CD4-positive, CD25-positive, alpha-beta regulatory T cell (primary cell): ENCODE measurements at regions not wholly inside any gene's neighbourhood (a gene's known extent, or its start where the extent isn't known, plus 50 kb on each side); places are given as distances from the start of the nearest gene placed in this dataset.
"Not testable (repeated sequence)": the region's sequence is repeated elsewhere in the genome, so short reads cannot be mapped to it uniquely, and the experiment has no call there.

Experiments used
- ATAC-seq, 2 donors: fragments of 150-1000 bp; cut with Tn5 transposase; one replicate each; pipeline ENCODE4 v1.10.0; 2021; ENCODE audit warnings: low read depth in 2 of 2, moderate number of reproducible peaks in 2 of 2, moderate library complexity in 1 of 2
- DNase-seq, 3 donors: peaks; one replicate each; pipeline versions ENCODE4 v3.0.0 to v3.0.0-alpha.2; 2012 to 2022; ENCODE audit warnings: mixed read lengths in 1 of 3
- H3K27ac ChIP-seq: one replicate; pipeline ENCODE4 v1.7.0; 2013; ENCODE audit warnings: mild to moderate bottlenecking, low read length; ENCODE audit not compliant: insufficient read depth, poor library complexity, severe bottlenecking
- H3K27me3 ChIP-seq: one replicate; pipeline ENCODE4 v1.7.0; 2013; ENCODE audit warnings: low read length; ENCODE audit not compliant: control insufficient read depth, insufficient read depth
- H3K36me3 ChIP-seq: one replicate; pipeline ENCODE4 v1.7.0; 2013; ENCODE audit warnings: mild to moderate bottlenecking, low read length, moderate library complexity; ENCODE audit not compliant: control insufficient read depth, insufficient read depth
- H3K4me1 ChIP-seq: 2 replicates; pipeline ENCODE4 v1.7.0; 2013; ENCODE audit warnings: mild to moderate bottlenecking, low read length; ENCODE audit not compliant: insufficient read depth, control insufficient read depth, poor library complexity, severe bottlenecking
- H3K4me3 ChIP-seq: one replicate; pipeline ENCODE4 v1.7.0; 2013; ENCODE audit warnings: low read depth, mild to moderate bottlenecking, low read length, moderate library complexity
- H3K9me3 ChIP-seq, 2 experiments: 1 replicate in 1 of 2; 2 replicates in 1 of 2; pipeline ENCODE4 v1.7.0; 2013; ENCODE audit warnings: low read length in 2 of 2, mild to moderate bottlenecking in 1 of 2, moderate library complexity in 1 of 2; ENCODE audit not compliant: control insufficient read depth in 2 of 2
- H3K27ac Mint-ChIP-seq, 3 donors: one replicate each; pipeline ENCODE4 v1.8.0; 2020 to 2022; ENCODE audit warnings: mild to moderate bottlenecking in 3 of 3, mixed read lengths in 3 of 3, moderate library complexity in 2 of 3
- H3K27me3 Mint-ChIP-seq: one replicate; pipeline ENCODE4 v1.8.0; 2022; ENCODE audit warnings: mild to moderate bottlenecking, mixed read lengths
- H3K36me3 Mint-ChIP-seq: one replicate; pipeline ENCODE4 v1.8.0; 2020; ENCODE audit warnings: mixed read lengths
- H3K4me1 Mint-ChIP-seq, 4 donors: one replicate each; pipeline ENCODE4 v1.8.0; 2020 to 2022; ENCODE audit warnings: mixed read lengths in 4 of 4, mild to moderate bottlenecking in 1 of 4
- H3K4me3 Mint-ChIP-seq, 4 donors: one replicate each; pipeline ENCODE4 v1.8.0; 2020 to 2022; ENCODE audit warnings: mild to moderate bottlenecking in 4 of 4, mixed read lengths in 4 of 4, moderate library complexity in 3 of 4
- H3K9me3 Mint-ChIP-seq, 7 donors: one replicate each; pipeline ENCODE4 v1.8.0; 2020 to 2022; ENCODE audit warnings: mixed read lengths in 7 of 7, mild to moderate bottlenecking in 3 of 7, moderate library complexity in 2 of 7

- Mint-ChIP-seq H3K4me1 (no peaks in the 10 kb centered on the region), H3K27ac (no peak overlapping the region), H3K4me3 (no peak overlapping the region), H3K27me3 (no peaks in the 10 kb centered on the region), H3K36me3 (no peaks in the 10 kb centered on the region), H3K9me3 (peaks cover 0 to 36% (median 8%) of the 10 kb centered on the region in 7 donors)
- Histone ChIP-seq H3K9me3 (peaks cover 4% of the 10 kb centered on the region in 2 experiments), H3K4me1 (no peaks in the 10 kb centered on the region), H3K4me3 (no peak overlapping the region), H3K36me3 (no peaks in the 10 kb centered on the region), H3K27ac (no peak overlapping the region), H3K27me3 (no peaks in the 10 kb centered on the region)
- ATAC-seq, result no peak
- no peak for DNase-seq
These were observed 915.8 kb downstream of the TYW1 start for GRCh38 chr7:67912437-67912836.

- H3K9me3 ChIP-seq, result peaks cover 4 to 12% of the 10 kb centered on the region in 2 experiments
- H3K27ac ChIP-seq, result no peak overlapping the region
- Mint-ChIP-seq H3K4me3 (no peak overlapping the region), H3K4me1 (peaks cover 0 to 3% (median 1%) of the 10 kb centered on the region in 4 donors), H3K27ac (no peak overlapping the region), H3K9me3 (peaks cover 0 to 37% (median 17%) of the 10 kb centered on the region in 7 donors), H3K27me3 (no peaks in the 10 kb centered on the region), H3K36me3 (no peaks in the 10 kb centered on the region)
- H3K27me3 ChIP-seq, result no peaks in the 10 kb centered on the region
- no peaks in the 10 kb centered on the region for H3K36me3 ChIP-seq
- no peak overlapping the region for H3K4me3 ChIP-seq
- H3K4me1 ChIP-seq, result no peaks in the 10 kb centered on the region
- ATAC-seq (no peak), DNase-seq (no peak)
These were observed 917.0 kb downstream of the TYW1 start for GRCh38 chr7:67913604-67914003.

DNA sequence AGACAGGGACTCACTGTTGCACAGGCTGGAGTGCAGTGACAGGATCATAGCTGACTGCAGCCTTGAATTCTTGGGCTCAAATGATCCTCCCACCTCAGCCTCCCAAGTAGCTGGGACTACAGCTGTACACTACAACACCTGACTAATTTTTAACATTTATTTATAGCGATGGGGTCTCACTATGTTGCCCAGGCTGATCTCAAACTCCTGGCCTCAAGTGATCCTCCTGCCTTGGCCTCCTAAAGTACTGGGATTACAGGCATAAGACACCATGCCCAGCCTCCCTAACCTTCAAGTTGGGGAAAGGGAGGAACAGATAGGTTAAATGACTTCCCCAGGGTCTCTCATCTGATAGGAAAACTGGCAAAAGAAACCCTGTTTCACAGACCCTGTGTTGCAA lies 919.5 kb downstream of the TYW1 start:
- H3K4me1 Mint-ChIP-seq, H3K4me3 Mint-ChIP-seq, H3K27ac ChIP-seq, ATAC-seq, H3K27ac Mint-ChIP-seq, H3K36me3 Mint-ChIP-seq, DNase-seq, H3K4me1 ChIP-seq, H3K27me3 ChIP-seq, H3K27me3 Mint-ChIP-seq, H3K36me3 ChIP-seq, H3K4me3 ChIP-seq: not testable (repeated sequence)
- peaks cover under 1 to 20% of the 10 kb centered on the region in 2 experiments for H3K9me3 ChIP-seq
- H3K9me3 Mint-ChIP-seq, result peaks cover 0 to 37% (median 22%) of the 10 kb centered on the region in 7 donors

DNA sequence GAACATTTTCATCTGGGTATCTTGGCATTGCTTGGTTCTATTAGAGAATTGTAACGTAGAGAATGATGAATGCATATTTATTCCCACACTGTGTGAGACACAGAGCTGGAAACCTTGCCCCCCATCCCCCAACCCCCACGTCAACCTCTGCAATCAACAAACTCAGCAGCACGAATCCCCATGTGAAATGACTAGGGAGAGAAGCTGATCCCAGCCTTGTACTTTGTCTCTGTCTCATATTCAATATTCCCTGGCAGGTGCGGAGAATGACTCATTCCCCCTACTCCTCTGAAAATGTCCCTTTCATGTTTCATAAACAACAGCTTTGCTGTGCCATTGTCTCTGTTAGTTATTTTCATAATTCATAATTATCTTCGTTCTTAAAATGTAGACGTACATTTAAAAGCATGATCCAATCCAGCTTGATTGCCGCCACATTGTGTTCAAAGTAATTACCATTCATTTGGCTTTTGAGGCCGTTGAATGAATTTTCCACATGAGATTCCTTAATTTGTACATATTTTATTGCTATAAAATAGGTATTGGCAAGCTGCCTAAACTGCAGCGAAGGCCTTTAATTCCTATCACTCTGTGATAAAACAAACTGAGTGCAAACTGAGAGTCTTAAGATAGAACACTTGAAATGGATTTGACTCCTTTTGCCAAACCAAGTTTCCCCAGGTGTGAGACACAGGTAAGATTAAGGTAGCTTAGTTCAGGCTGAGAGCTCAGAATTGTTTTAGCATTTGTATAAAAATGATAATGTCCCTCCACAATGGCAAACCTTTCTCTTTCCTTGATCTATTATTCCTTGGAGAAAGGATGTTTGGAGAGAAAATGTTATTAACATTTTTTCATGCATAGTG lies 920.2 kb downstream of the TYW1 start:
- H3K9me3 ChIP-seq, result peaks cover 0 to 20% of the 10 kb centered on the region in 2 experiments
- Mint-ChIP-seq H3K9me3 (peaks cover 0 to 40% (median 20%) of the 10 kb centered on the region in 7 donors), H3K27me3 (no peaks in the 10 kb centered on the region), H3K4me3 (no peak overlapping the region), H3K27ac (no peak overlapping the region), H3K4me1 (peaks cover 0 to 3% (median 1%) of the 10 kb centered on the region in 4 donors), H3K36me3 (no peaks in the 10 kb centered on the region)
- no peak overlapping the region for H3K27ac ChIP-seq
- ATAC-seq, result no peak
- no peak overlapping the region for H3K4me3 ChIP-seq
- H3K4me1 ChIP-seq, result no peaks in the 10 kb centered on the region
- H3K27me3 ChIP-seq, result no peaks in the 10 kb centered on the region
- no peak for DNase-seq
- H3K36me3 ChIP-seq, result no peaks in the 10 kb centered on the region

GRCh38 chr7:67917437-67917755 lies 920.8 kb downstream of the TYW1 start:
- Mint-ChIP-seq H3K27me3 (no peaks in the 10 kb centered on the region), H3K9me3 (peaks cover 0 to 43% (median 20%) of the 10 kb centered on the region in 7 donors), H3K4me3 (no peak overlapping the region), H3K4me1 (peaks cover 0 to 3% (median 1%) of the 10 kb centered on the region in 4 donors), H3K36me3 (no peaks in the 10 kb centered on the region), H3K27ac (no peak overlapping the region)
- H3K4me3 ChIP-seq, result no peak overlapping the region
- H3K27ac ChIP-seq, result no peak overlapping the region
- DNase-seq, result no peak
- no peaks in the 10 kb centered on the region for H3K4me1 ChIP-seq
- H3K9me3 ChIP-seq, result peaks cover 0 to 20% of the 10 kb centered on the region in 2 experiments
- no peaks in the 10 kb centered on the region for H3K27me3 ChIP-seq
- no peak for ATAC-seq
- H3K36me3 ChIP-seq, result no peaks in the 10 kb centered on the region

DNA sequence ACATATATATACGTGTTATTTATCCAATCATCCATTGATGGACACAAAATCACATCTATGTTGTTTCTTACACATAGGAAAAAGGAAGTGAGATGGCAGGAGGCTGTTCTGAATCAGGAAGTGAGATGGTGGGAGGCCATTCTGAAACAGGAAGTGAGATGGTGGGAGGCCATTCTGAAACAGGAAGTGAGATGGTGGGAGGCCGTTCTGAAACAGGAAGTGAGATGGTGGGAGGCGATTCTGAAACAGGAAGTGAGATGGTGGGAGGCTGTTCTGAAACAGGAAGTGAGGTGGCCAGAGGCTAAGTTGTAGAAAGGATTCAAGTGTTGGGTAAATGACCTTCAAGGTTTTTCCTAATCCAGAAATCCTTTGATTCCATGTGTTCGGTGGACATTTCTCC lies 921.5 kb downstream of the TYW1 start:
- Histone ChIP-seq H3K27me3 (no peaks in the 10 kb centered on the region), H3K4me1 (no peaks in the 10 kb centered on the region), H3K4me3 (no peak overlapping the region), H3K27ac (no peak overlapping the region), H3K9me3 (peaks cover 0 to 20% of the 10 kb centered on the region in 2 experiments), H3K36me3 (no peaks in the 10 kb centered on the region)
- H3K4me3 Mint-ChIP-seq, result peak overlapping the region in 1 of 4 donors; percentile 57
- DNase-seq, result peak in 1 of 3 donors; percentile 40
- peaks cover 0 to 41% (median 20%) of the 10 kb centered on the region in 7 donors for H3K9me3 Mint-ChIP-seq
- ATAC-seq, result no peak
- H3K36me3 Mint-ChIP-seq, result no peaks in the 10 kb centered on the region
- peaks cover 0 to 3% (median 1%) of the 10 kb centered on the region in 4 donors for H3K4me1 Mint-ChIP-seq
- no peaks in the 10 kb centered on the region for H3K27me3 Mint-ChIP-seq
- no peak overlapping the region for H3K27ac Mint-ChIP-seq

GRCh38 chr7:67923286-67923685 lies 926.7 kb downstream of the TYW1 start:
- Histone ChIP-seq H3K27ac (no peak overlapping the region), H3K27me3 (no peaks in the 10 kb centered on the region), H3K4me1 (no peaks in the 10 kb centered on the region), H3K9me3 (peaks cover 2 to 11% of the 10 kb centered on the region in 2 experiments), H3K36me3 (no peaks in the 10 kb centered on the region), H3K4me3 (no peak overlapping the region)
- peaks cover 1 to 27% (median 15%) of the 10 kb centered on the region in 7 donors for H3K9me3 Mint-ChIP-seq
- no peak for ATAC-seq
- H3K4me3 Mint-ChIP-seq, result no peak overlapping the region
- peaks cover 0 to 6% (median under 1%) of the 10 kb centered on the region in 4 donors for H3K4me1 Mint-ChIP-seq
- H3K27ac Mint-ChIP-seq, result no peak overlapping the region
- no peaks in the 10 kb centered on the region for H3K36me3 Mint-ChIP-seq
- DNase-seq, result no peak
- no peaks in the 10 kb centered on the region for H3K27me3 Mint-ChIP-seq

DNA sequence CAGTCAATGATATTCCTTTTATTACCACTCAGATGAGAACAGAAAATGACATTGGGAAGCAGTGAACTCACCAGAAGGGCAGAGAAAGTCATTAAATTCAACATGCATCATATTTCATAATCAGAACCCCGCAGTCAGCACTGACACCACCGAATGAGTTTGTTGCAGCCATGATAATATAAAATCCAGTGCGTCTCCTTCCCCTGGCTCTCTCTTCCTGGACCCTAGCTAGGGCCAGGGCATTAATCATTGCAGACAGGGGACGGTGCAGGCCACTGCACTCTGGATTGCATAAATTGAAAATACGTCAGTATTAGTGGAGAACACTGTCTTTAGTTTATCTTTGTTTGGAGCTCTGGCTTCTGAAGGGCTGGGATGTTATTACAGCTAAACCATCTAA lies 931.5 kb downstream of the TYW1 start:
- Mint-ChIP-seq H3K27me3 (no peaks in the 10 kb centered on the region), H3K4me3 (no peak overlapping the region), H3K36me3 (no peaks in the 10 kb centered on the region), H3K27ac (no peak overlapping the region), H3K4me1 (peaks cover 0 to 6% (median 0%) of the 10 kb centered on the region in 4 donors), H3K9me3 (peaks cover 3 to 20% (median 12%) of the 10 kb centered on the region in 7 donors)
- no peak for DNase-seq
- Histone ChIP-seq H3K4me1 (no peaks in the 10 kb centered on the region), H3K27me3 (no peaks in the 10 kb centered on the region), H3K36me3 (no peaks in the 10 kb centered on the region), H3K4me3 (no peak overlapping the region), H3K27ac (no peak overlapping the region), H3K9me3 (peaks cover 0 to 2% of the 10 kb centered on the region in 2 experiments)
- no peak for ATAC-seq
